NCI-H2171 (cell line): ENCODE measurements at regions not wholly inside any gene's neighbourhood (a gene's known extent, or its start where the extent isn't known, plus 50 kb on each side); places are given as distances from the start of the nearest gene placed in this dataset.
"Not testable (repeated sequence)": the region's sequence is repeated elsewhere in the genome, so short reads cannot be mapped to it uniquely, and the experiment has no call there.

Source experiments
- DNase-seq: peaks from one replicate; lab custom pipeline; 2025; lab: John Stamatoyannopoulos, UW

DNA sequence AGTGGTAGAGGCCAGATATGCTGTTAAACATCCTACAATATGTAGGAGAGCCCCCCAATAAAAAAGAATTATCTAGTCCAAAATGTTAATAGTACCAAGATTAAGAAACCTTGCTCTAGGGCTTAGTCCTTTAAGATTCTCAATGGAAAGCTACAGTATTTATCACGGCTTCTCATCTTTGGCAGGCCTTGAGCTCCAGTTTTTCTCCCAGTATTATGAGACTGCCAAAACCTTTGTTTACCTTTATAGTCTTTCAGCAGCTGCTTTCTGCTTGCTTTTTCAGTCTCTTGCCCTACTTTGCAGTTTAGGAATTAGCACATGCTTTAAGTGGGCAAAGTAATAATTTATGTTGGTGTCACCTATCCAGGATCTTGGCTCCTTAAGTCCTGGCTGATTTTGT is 59.7 kb downstream of the NHLRC1 start:
- no peak for DNase-seq

DNA sequence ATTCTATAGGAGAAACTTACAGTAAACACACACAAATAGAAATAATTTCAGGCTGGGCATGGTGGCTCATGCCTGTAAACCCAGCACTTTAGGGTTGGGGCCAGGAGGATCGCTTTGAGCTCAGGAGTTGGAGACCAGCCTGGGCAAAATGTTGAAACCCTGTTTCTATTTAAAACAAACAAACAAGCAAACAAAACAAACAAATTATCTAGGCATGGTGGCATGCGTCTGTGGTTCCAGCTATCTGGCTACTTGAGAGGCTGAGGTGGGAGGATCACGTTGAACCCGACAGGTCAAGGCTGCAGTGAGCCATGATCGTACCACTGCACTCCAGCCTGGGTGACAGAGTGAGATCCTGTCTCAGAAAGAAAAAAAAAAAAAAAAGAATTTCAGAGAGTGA is 64.0 kb downstream of the NHLRC1 start:
- DNase-seq: no peak

DNA sequence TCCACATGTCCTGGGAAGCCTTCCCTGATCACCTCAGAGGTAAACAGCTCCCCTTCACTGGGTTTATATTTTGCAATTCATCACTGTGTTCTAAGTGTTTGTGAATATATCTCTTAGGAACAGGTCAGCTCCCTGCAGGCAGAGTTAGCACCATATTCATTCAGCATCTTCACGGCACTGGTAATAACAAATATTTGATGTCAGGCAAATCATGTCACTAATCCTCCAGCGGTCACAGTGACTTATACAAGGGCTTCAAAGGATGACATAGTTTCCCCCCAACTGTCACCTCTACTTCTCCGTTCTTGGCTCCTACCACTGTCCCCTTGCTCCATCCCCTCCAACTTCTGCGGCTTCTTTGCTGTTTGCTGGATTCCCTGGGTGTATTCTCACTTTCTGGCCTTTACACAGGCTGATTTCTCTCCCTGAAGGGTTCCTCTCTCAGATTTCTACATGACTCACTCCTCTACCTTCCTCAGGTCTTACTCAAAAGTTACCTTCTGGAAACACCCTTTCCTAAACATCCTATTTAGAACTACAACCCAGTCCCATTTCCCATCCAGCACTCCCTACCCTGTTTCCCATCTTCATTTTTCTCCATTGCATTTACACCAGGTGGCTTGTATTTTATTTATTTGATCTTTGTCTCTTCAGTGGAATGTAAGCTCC is 66.6 kb downstream of the NHLRC1 start:
- DNase-seq: no peak

DNA sequence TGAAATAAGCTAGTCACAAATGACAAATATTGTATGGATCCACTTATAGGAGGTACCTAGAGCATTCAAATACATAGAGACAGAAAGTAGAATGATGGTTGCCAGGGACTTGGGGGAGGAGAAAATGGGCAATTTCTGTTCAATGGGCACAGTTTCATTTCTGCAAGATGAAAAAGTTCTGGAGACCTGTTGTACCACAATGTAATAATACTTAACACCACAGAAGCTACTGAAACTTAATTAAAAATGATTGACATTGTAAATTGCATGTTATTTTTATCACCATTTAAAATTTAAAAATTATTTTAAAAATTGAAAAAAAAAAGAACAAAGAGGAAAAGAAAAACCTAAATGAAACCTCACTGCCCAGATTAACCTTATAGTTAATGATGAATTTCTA is 67.4 kb downstream of the NHLRC1 start:
- no peak for DNase-seq

DNA sequence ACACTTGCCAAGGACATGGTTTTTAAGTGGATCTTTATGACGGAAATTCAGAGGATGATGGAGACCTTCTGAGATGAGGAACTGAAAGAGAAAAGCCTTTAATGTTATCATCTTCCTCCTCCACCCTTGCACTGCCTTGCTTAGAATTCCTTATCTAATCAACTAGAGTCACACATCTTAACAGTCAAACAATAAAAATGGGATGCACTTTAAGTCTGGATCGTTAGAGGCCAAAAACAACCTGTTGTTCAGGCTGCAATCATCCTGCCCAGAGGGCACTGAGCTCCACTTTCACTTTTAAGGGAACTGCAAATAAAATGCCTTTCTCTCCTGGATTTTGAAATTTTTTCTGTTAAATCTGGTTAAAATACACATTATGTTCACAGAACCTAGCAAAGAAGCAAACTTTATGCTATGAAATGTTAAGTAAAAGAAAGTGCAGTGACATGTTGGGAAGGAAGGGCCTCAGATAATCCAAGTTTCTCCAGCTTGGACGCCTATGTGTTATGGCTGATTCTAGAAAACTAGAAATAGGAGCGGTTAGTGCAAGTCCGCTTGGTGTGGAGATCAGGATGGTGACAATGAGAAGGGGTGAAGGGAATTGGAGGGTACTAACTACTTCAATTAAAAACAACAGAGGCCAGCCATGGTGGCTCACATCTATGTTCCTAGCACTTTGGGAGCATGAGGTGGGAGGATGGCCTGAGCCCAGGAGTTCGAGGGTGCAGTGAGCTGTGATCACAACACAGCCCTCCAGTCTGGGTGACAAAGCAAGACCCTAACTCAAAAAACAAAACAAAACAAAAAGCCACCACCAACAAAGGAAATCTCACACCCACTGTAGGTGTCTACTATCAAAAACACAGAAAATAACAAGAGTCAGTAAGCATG is 66.4 kb upstream of the KIF13A start:
- DNase-seq: no peak

DNA sequence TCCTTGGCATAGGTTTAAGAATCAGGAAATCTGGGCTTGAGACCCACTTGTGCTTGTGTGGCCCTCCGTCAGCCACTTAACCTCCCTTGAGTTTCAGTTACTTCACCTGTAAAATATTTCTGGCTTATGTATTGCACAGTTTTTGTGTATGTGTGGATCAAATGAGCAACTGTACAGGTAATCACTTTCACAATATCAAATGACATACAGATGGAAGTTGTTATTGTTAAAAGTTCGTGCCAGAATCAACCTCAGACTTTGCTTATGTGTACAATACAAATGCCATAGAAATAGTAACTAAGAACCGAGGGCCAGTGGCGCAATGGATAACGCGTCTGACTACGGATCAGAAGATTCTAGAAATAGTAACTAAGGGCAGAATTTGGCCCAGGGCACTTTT is 65.6 kb upstream of the KIF13A start:
- peak; percentile 10 for DNase-seq

DNA sequence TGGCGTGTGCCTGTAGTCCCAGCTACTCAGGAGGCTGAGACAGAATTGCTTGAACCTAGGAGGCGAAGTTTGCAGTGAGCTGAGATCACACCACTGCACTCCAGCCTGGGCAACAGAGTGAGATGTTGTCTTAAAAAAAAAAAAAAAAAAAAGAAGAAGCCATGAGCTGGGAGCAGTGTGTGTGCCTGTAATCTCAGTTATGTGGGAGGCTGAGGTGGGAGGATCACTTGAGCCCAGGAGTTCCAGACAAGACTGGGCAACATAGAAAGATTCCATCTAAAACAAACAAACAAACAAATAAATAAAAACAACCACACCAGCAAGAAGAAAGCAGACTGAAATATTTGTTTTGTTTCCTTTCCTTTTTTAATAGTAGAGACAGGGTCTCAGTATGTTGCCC is 62.2 kb upstream of the KIF13A start:
- DNase-seq: no peak

DNA sequence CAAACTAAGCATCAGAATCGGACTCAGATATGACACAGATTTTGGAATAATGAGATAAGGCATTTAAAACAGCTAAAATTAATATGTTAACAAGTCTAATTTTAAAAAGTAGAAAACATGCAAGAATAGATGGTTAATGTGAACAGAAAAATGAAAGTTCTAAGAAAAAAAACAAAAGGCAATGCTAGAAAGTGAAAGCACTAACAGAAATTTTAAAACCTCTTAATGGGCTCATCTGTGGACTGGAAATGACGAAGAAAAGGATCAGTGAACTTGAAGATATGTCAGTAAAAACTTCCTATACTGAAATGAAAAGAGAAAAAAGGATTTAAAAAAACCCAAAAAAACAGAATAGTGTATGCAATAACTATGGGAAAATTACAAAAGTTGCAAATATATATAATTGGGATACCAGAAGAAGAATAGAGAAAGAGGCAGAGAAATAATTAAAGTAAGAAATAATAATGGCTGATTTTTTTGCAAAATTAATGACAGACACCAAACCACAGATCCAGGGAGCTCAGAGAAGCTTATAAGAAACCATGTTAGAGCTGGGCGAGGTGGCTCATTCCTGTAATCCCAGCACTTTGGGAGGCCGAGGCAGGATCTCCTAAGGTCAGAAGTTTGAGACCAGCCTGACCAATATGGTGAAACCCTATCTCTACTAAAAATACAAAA is 61.7 kb upstream of the KIF13A start:
- no peak for DNase-seq

DNA sequence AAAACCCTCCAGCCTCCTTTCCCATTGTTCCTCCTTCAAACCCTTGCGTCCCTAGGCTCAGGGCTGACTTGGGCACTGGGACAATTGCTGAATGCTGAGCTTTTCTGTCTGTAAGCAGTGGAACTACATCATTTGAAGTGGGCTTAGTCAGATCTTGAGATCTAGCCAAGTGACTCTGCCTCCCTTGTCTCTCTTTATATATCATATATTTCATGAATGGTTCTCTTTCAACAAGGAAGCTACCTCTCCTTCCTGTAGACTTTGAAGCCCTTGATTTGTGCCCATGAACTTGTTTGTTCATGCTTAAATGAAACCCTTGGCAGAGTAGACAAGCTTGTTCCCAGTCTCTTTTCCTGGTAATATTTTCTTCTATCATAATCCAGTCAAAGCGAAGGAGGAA is 60.0 kb upstream of the KIF13A start:
- DNase-seq: no peak

DNA sequence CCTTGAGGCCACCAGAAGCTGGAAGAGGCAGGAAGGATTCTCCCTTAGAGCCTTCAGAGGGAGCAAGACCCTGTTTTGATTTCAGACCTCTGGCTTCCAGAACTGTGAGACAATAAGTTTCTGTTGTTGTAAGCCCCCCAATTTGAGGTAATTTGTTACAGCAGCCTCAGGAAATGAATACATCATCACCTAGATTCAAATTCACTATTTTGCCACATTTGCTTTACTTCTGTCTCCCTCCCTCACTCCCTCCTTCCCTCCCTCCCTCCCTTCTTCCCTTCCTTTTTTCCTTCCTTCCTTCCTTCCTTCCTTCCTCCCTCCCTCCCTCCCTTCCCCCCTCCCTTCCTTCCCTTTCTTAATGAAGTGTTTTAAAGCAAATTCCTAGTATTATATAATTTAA is 58.1 kb upstream of the KIF13A start:
- DNase-seq: no peak

DNA sequence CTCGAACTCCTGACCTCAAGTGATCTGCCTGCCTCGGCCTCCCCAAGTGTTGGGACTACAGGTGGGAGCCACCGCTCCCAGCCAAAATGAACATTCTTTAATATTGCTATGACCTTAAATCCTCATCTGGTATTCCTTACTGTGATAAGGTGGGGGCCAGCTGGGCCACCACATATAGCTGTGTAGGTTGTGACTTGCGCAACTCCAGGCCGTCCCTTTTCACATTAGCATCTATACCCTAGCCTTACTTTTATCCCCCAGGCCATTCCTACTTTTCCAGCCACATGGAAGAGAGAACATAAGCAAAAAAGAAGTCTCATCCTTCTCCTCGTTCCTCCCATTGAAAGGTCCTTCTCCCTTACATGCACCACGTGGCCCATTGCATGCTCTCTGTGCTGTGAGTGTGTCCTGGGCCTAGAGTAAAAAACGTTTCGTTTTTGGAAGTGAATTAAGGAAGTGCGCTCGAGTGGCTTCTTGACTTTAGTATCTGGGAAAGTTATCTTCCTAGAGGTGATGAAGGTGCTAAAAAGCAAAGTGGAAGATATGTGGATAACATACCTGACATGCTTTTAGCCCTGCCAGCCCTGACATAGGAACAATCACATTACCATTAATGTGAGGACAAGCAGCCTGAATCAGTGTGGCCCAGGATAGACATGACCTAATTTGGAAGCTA is 56.8 kb upstream of the KIF13A start:
- DNase-seq: no peak

DNA sequence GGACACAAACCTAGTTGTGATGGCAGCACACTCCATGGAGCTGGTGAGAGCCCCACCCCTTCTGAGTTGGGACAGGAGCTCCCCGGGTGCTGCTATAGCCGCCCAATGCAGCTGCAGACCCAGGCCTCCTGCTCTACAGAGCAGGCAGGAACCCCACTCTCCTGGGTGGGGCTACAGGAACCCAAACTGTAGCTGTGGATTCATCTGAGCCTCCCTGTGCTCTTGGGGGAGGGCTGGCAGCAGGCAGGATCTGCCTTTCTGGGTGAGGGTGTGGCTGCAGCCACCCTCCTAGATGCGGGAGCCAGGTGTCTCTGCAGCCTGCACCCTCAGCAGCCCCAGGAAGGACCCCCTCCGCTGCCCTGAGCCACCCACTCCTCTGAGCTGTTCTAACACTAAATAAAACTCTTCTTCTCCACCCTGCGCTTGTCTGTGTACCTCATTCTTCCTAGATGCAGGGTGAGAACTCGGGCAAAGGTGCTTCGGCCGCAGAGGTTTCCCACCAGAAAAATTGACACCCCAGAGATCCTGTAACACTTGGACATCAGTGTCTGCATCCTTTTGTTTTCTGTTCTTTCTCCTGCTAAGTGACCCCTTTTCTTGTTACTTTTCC is 55.2 kb upstream of the KIF13A start:
- DNase-seq: no peak

DNA sequence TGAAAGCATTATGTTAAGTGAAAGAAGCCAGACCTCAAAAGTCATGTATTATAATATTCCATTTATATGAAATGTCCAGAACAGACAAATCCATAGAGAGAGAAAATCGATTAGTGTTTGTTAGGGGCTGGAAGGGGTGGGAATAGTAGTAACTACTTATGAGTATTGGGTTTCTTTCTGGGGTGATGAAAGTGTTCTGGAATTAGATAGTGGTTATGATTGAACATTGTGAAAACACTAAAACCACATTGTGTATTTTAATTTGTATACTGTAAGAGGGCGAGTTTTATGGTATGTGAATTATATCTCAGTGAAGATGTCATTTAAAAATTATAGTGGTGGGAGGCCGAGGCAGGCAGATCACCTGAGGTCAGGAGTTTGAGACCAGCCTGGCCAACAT is 52.0 kb upstream of the KIF13A start:
- DNase-seq: no peak

DNA sequence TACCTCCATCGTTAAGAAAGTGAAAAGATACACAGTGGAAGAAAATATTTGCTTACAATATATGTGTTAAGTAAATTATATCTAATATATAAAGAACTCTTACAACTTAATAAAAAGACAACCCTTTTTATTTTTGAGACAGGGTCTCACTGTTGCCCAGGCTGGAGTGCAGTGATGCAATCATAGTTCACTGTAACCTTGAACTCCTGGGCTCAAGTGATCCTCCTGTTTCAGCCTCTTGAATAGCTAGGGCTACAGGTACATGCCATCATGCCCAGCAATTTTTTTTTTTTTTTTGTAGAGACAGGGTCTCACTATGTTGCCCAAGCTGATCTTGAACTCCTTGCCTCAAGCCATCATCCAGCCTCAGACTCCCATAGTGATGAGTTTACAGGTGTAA is 50.8 kb upstream of the KIF13A start:
- DNase-seq: not testable (repeated sequence)
